MCF 10A (cell line): ENCODE measurements at regions not wholly inside any gene's neighbourhood (a gene's known extent, or its start where the extent isn't known, plus 50 kb on each side); places are given as distances from the start of the nearest gene placed in this dataset.

Experiments used
- BruUV-seq: library from RNA; stranded (reverse); fragments of 400-500 nt; replicated peaks from 2 replicates; lab custom pipeline; 2021; lab: Mats Ljungman, UMichigan
- CTCF ChIA-PET: fragments of 300-600 bp; sonication (Branson Sonifier 250); formaldehyde crosslinking; extraction: SDS; loops from one replicate; lab custom pipeline; 2021; ENCODE audit warnings: antibody characterized with exemption, inconsistent platforms; lab: Yijun Ruan, JAX
- POLR2A ChIA-PET: fragments of 300-600, 350-650 bp; sonication (Branson Sonifier 250); formaldehyde crosslinking; extraction: SDS; loops from one replicate; lab custom pipeline; 2020; ENCODE audit warnings: antibody characterized with exemption, inconsistent platforms; lab: Yijun Ruan, JAX
- DNase-seq: peaks from one replicate; pipeline ENCODE4 v3.0.0-alpha.2; 2018; ENCODE audit not compliant: unreplicated experiment
- H3K27ac Mint-ChIP-seq: one replicate; pipeline ENCODE4 v1.8.0; 2022; ENCODE audit warnings: mild to moderate bottlenecking, low read depth, mixed read lengths; ENCODE audit not compliant: unreplicated experiment
- H3K27me3 Mint-ChIP-seq: one replicate; pipeline ENCODE4 v1.8.0; 2022; ENCODE audit warnings: mixed read lengths; ENCODE audit not compliant: insufficient read depth, unreplicated experiment
- H3K36me3 Mint-ChIP-seq: one replicate; pipeline ENCODE4 v1.8.0; 2022; ENCODE audit warnings: mild to moderate bottlenecking, moderate library complexity, mixed read lengths; ENCODE audit not compliant: insufficient read depth, unreplicated experiment
- H3K4me1 Mint-ChIP-seq: one replicate; pipeline ENCODE4 v1.8.0; 2022; ENCODE audit warnings: mixed read lengths; ENCODE audit not compliant: insufficient read depth, unreplicated experiment
- H3K4me3 Mint-ChIP-seq: one replicate; pipeline ENCODE4 v1.8.0; 2022; ENCODE audit warnings: mild to moderate bottlenecking, moderate library complexity, mixed read lengths; ENCODE audit not compliant: unreplicated experiment
- H3K9me3 Mint-ChIP-seq: one replicate; pipeline ENCODE4 v1.8.0; 2022; ENCODE audit warnings: mixed read lengths; ENCODE audit not compliant: unreplicated experiment
- intact Hi-C: fragments of 100-400 bp; cut with micrococcal nuclease; formaldehyde crosslinking; loops from 2 replicates; pipeline ENCODE4 v1.14.1; 2022
- TF ChIP-seq, protein P1 (sequence below): fragments of 200-600 bp; IDR thresholded peaks from one replicate; pipeline ENCODE4 v1.8.0; 2022; ENCODE audit warnings: antibody characterized with exemption, mild to moderate bottlenecking; ENCODE audit not compliant: unreplicated experiment

DNA sequence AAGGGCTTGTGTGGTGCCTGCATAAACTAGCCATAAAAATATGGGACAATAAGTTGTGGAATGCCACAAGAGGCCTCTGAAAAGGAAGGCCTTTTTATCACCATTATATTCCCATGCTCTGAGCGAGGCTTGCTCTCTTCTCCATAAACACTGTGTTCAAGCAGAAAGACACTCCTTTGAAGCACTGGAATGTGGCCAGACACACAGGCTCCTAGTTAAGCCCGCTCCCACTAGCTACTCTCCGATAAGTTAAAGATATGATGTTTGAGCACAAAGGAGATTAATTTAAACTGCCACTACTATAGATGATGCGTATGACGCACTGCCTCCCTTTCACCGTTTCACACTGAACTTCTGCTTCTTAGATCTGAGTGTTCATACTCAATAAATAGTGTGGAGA is 188.7 kb upstream of the TWIST2 start:
- Mint-ChIP-seq H3K4me3 (no peak overlapping the region), H3K36me3 (peaks cover 3% of the 10 kb centered on the region), H3K4me1 (no peaks in the 10 kb centered on the region), H3K27me3 (no peaks in the 10 kb centered on the region), H3K9me3 (no peaks in the 10 kb centered on the region), H3K27ac (no peak overlapping the region)
- CTCF ChIA-PET = interaction anchor here (0.6 kb wide), 1 partner anchor 169 kb away, joined by 3 read pairs; no protein-coding TSS in a partner anchor
- BruUV-seq = no TSS peak
- intact Hi-C loops = no loop called here
- DNase-seq = no peak
- TF ChIP-seq, protein P1, sequence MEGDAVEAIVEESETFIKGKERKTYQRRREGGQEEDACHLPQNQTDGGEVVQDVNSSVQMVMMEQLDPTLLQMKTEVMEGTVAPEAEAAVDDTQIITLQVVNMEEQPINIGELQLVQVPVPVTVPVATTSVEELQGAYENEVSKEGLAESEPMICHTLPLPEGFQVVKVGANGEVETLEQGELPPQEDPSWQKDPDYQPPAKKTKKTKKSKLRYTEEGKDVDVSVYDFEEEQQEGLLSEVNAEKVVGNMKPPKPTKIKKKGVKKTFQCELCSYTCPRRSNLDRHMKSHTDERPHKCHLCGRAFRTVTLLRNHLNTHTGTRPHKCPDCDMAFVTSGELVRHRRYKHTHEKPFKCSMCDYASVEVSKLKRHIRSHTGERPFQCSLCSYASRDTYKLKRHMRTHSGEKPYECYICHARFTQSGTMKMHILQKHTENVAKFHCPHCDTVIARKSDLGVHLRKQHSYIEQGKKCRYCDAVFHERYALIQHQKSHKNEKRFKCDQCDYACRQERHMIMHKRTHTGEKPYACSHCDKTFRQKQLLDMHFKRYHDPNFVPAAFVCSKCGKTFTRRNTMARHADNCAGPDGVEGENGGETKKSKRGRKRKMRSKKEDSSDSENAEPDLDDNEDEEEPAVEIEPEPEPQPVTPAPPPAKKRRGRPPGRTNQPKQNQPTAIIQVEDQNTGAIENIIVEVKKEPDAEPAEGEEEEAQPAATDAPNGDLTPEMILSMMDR = no peak
- POLR2A ChIA-PET = interaction anchor here (0.6 kb wide), 1 partner anchor 20 kb away, joined by 3 read pairs; no protein-coding TSS in a partner anchor

DNA sequence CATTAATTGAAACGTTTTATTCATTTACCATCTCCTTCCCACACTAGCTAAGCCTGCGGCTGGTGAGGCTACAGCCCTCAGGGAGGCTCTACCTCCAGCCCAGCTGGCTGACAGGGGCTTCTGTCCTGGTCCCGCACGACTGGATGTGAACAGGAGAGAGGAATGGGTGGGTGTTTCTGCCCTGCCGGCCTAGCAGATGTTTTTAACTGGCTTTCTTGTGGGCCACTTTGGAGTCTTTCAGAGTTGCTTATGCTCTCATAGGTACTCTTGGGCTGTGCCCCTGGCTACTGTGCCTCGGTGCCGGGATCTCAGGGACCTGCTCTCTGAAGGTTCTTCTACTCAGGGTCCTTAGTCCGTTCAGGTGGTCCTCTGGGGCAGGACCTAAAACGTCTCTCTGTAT is 184.3 kb upstream of the TWIST2 start:
- BruUV-seq = no TSS peak
- DNase-seq = no peak
- Mint-ChIP-seq H3K27ac (no peak overlapping the region), H3K27me3 (no peaks in the 10 kb centered on the region), H3K4me1 (no peaks in the 10 kb centered on the region), H3K9me3 (no peaks in the 10 kb centered on the region), H3K4me3 (no peak overlapping the region), H3K36me3 (no peaks in the 10 kb centered on the region)
- ChIA-PET POLR2A (no interaction called here), CTCF (interaction anchor here (1.0 to 1.1 kb wide), 2 partner anchors 10 to 293 kb away, joined by 3 to 4 read pairs; no protein-coding TSS in a partner anchor)
- TF ChIP-seq, protein P1 = no peak
- intact Hi-C loops = no loop called here

DNA sequence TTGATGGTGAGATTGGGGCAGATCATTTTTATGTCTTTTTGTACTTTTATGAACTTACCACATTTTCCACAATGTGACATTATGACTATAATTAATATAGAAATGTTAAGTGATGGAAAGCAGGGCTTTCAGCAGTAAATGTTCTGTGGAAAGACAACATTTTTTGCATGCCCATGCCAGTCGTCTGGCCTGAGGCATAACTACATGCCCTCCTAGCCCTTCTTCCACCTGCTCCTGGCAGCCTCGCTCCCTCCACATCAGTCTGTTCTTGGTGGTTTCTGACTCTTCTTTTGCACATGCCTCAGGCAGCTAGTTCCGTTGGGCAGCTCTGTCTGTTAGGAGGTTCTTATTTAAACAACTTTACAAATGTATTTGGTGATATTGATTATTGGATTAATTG is 182.0 kb upstream of the TWIST2 start:
- intact Hi-C loops = no loop called here
- Mint-ChIP-seq H3K4me1 (peaks cover 21% of the 10 kb centered on the region), H3K9me3 (peaks cover 12% of the 10 kb centered on the region), H3K4me3 (no peak overlapping the region), H3K36me3 (no peaks in the 10 kb centered on the region), H3K27ac (peak overlapping the region; percentile 66), H3K27me3 (no peaks in the 10 kb centered on the region)
- ChIA-PET POLR2A (interaction anchor here (0.8 kb wide), 1 partner anchor 230 kb away, joined by 3 read pairs; no protein-coding TSS in a partner anchor), CTCF (interaction anchor here (0.7 to 1.0 kb wide), 2 partner anchors 31 to 146 kb away, joined by 3 read pairs; no protein-coding TSS in a partner anchor)
- TF ChIP-seq, protein P1 = no peak
- BruUV-seq = no TSS peak
- no peak for DNase-seq

DNA sequence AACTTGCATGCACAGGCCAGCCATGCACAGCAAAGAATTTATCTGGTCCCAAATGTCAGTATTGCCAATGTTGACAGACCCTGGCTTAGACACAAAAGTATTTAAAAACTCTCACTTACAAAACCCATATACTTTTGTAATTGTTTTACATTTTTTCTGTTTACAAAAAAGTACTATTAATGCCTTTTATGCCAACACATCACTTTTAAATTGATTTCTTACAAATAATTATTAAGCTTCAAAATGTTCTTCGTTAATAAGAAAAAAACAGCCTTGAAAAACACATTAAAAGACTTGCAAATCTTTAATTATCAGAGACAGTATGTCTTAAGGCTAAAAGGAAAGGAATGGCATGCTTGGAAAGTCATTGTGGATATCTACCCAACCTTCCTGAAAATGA is 181.3 kb upstream of the TWIST2 start:
- TF ChIP-seq, protein P1 = no peak
- ChIA-PET POLR2A (interaction anchor here (0.8 kb wide), 1 partner anchor 230 kb away, joined by 3 read pairs; no protein-coding TSS in a partner anchor), CTCF (no interaction called here)
- Mint-ChIP-seq H3K4me1 (peaks cover 22% of the 10 kb centered on the region), H3K27ac (no peak overlapping the region), H3K27me3 (no peaks in the 10 kb centered on the region), H3K36me3 (no peaks in the 10 kb centered on the region), H3K4me3 (no peak overlapping the region), H3K9me3 (peaks cover 12% of the 10 kb centered on the region)
- DNase-seq = no peak
- intact Hi-C loops = no loop called here
- BruUV-seq = no TSS peak
